NB4 (cell line): ENCODE measurements at regions not wholly inside any gene's neighbourhood (a gene's known extent, or its start where the extent isn't known, plus 50 kb on each side); places are given as distances from the start of the nearest gene placed in this dataset.

Experiments used
- DNase-seq: peaks from one replicate; pipeline ENCODE4 v3.0.0; 2010; ENCODE audit warnings: low read depth
- H3K4me3 ChIP-seq: one replicate; pipeline ENCODE4 v1.5.1; 2011; ENCODE audit warnings: mild to moderate bottlenecking, low read depth, low read length, moderate library complexity
- CTCF ChIP-seq: IDR thresholded peaks from one replicate; pipeline ENCODE4 v1.5.1; 2012; ENCODE audit warnings: low read depth, low read length
- MAX ChIP-seq: IDR thresholded peaks from 2 replicates; pipeline ENCODE4 v1.6.1; 2011; ENCODE audit warnings: low read depth, low read length
- MYC ChIP-seq: IDR thresholded peaks from 2 replicates; pipeline ENCODE4 v1.6.1; 2011; ENCODE audit warnings: low read depth, low read length
- POLR2A ChIP-seq: IDR thresholded peaks from 2 replicates; pipeline ENCODE4 v1.6.1; 2011; ENCODE audit warnings: mild to moderate bottlenecking; ENCODE audit not compliant: insufficient read length; ENCODE audit errors: extremely low read depth

GRCh38 chr10:10846504-10846900, 171.2 kb upstream of the CELF2 start:
- TF ChIP-seq MAX (no peak), MYC (no peak), POLR2A (no peak), CTCF (no peak)
- no peak overlapping the region for H3K4me3 ChIP-seq
- DNase-seq = no peak

- TF ChIP-seq CTCF = no peak
- no peak for TF ChIP-seq MYC
- TF ChIP-seq POLR2A = no peak
- TF ChIP-seq MAX = no peak
- DNase-seq = no peak
- H3K4me3 ChIP-seq = no peak overlapping the region
Observed at GRCh38 chr10:10847387-10847786, 170.3 kb upstream of the CELF2 start.

GRCh38 chr10:10848488-10849111, 169.1 kb upstream of the CELF2 start:
- DNase-seq = no peak
- no peak overlapping the region for H3K4me3 ChIP-seq
- TF ChIP-seq MAX (no peak), MYC (no peak), POLR2A (no peak), CTCF (no peak)

GRCh38 chr10:10849306-10849705, 168.4 kb upstream of the CELF2 start:
- H3K4me3 ChIP-seq = no peak overlapping the region
- no peak for DNase-seq
- TF ChIP-seq MAX (no peak), POLR2A (no peak), CTCF (no peak), MYC (no peak)

- TF ChIP-seq CTCF (no peak), POLR2A (no peak), MAX (no peak), MYC (no peak)
- no peak for DNase-seq
- H3K4me3 ChIP-seq = no peak overlapping the region
Observed at GRCh38 chr10:10850214-10850613, 167.5 kb upstream of the CELF2 start.

- no peak overlapping the region for H3K4me3 ChIP-seq
- no peak for DNase-seq
- TF ChIP-seq MYC = no peak
- no peak for TF ChIP-seq POLR2A
- no peak for TF ChIP-seq MAX
- TF ChIP-seq CTCF = no peak
Observed at GRCh38 chr10:10852464-10852863, 165.2 kb upstream of the CELF2 start.
